DMS153 treated with DMSO at 0.1 percent for 48 hours (cell line): ENCODE measurements at regions not wholly inside any gene's neighbourhood (a gene's known extent, or its start where the extent isn't known, plus 50 kb on each side); places are given as distances from the start of the nearest gene placed in this dataset.

Source experiments
- DNase-seq: peaks from one replicate; lab custom pipeline; 2025; ENCODE audit not compliant: unreplicated experiment; lab: John Stamatoyannopoulos, UW

DNA sequence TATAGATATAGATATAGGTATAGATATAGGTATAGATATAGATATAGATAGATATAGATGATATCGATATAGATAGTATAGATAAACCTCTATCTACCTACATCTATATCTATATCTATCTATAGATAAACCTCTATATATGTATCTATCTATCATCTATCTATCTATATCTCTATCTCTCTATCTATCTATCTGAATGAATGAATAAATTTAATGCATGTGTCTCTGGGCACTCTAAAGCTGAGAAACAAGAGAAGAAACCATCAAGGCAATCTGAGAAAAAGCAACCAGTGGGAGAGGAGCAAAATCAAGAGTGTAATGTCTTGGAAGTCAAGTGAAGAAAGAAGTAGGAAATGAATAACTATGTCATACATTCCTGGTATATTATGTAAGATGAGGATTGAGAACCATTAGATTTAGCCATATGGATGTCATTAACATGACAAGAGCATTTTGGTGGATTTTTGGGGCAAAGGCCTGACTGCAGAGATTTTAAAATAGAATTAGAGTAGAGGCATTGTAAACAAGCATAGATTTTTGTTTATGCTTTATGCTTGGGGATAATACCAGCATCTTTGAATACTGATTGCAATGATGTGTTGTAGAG, 1262.7 kb upstream of the MIR17HG start:
- no peak for DNase-seq

DNA sequence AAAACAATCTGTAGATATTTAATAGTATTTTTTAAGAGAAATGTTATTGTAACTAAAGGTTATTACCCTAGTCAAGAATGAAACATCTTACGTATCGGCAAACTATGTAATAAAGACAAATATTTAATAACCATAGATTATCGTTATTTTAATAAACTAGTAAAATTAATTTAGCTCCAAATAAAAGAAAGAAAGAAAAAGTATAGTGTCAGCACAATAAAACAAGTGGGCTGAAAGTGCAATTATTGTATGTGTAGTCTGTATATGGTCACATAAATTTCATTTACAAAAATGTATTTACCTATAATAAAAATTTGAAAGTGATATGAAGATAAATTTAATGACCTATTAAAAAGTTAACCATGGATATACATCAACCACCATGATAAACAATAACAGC, 1258.4 kb upstream of the MIR17HG start:
- no peak for DNase-seq

DNA sequence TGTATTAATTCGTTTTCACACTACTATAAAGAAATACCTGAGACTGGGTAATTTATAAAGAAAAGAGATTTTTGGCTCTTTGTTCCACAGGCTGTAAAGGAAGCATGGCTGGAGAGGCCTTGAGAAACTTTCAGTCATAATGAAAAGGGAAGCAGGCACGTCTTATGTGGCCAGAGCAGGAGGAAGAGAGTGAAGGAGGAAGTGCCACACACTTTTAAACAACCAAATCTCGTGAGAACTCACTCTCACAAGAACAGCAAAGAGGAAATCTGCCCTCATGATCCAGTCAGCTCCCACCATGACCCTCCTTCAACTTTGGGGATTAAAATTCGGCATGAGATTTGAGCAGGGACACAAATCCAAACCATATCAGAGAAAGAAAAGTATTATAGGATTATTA, 1255.9 kb upstream of the MIR17HG start:
- no peak for DNase-seq

DNA sequence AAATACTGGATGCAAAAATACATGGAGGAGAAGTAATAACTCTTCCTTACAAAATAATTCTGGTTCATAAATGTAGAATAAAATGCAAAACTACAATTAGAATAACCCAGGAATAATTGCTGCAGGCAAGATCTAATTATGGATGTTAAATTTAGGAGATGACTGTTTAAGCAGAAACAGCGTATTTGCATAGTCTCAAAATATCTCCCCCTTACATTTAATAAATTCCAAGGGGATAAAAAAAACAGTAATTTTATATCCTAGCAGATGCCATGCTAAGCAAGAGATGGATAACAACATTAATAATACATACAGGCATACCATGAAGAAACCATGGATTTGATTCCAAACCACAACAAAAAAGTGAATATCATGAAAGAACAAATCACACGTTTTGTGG, 1253.1 kb upstream of the MIR17HG start:
- DNase-seq: no peak

DNA sequence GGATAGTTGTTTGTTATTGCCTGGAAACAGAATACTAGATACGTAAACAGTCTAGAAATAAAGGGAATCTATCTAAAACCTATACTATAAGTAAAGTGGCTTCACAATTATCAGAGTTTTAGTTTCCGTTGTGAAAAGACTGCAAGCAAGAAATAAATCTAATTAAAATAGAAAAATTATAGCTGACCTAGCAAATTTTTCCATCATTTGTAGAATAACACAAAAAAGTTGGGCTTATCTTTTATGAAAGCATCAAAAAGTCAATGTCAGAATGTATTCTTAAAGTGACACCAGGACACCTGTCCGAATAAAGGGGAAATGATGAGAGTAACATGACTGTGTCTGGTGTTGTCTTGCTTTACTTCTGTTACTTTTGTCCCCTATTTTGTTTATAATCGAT, 1248.9 kb upstream of the MIR17HG start:
- DNase-seq: no peak

DNA sequence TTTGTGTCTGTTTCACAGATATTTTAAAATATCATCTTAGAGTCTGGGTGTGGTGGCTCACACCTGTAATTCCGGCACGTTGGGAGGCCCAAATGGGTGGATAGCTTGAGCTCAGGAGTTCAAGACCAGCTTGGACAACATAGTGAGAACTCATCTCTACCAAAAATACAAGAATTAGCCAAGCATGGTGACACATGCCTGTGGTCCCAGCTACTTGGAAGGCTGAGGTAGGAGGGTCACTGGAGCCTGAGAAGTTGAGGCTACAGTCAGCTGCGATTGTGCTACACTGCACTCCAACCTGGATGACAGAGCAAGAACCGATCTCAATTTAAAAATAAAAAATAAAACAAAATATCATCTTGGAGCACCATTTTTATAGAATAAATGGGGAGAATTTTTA, 1247.6 kb upstream of the MIR17HG start:
- no peak for DNase-seq

DNA sequence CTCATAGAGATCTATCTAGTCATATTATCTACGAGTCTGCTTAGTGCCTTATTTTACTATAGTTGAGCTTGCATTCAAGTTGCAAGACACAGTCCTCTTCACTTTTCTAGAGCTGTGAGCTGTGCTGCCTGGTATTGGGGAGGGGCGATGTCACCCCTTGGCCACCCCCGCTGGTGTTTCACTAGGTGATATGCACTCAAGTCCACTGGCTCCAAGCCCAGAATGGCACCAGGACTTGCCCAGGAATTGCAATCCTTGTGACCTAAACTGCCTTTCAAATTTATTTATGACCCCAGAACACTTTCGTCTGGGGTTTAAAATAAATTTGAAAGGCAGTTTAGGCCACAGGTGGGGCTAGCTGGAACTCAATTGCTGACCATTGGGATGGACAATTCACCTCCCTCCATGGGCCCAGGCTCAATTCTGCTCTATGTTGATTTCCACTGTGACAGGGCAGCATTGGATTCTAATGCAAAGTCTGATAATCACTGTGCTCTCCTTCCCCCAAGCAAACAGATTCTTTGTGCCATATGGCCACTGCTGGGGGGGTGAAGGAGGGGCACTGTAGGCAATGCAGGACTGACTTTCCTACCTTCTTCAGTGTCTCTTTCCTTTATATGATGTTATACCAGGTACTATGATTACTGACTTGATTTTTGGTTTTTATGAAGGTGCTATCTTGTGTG, 1244.2 kb upstream of the MIR17HG start:
- no peak for DNase-seq

DNA sequence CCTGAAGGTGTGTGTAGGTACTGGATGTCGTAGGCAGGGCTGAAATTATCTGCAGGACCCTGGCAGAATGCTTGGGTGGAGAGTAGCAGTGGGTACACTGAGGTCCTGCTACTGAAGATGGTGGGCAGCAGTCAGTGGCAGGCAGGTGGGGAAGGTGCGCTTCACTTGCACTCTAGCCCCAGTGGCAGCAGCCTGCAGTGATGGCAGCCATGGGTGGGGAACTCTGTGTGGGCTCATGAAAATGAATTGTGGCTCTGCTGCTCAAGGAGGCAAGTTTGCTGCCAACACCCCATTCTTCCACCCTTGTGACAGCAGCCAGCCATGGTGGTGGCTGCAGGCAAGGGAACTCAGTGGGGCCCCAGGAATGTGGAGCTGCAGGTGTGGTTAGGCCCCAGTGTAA, 1242.7 kb upstream of the MIR17HG start:
- DNase-seq: no peak

DNA sequence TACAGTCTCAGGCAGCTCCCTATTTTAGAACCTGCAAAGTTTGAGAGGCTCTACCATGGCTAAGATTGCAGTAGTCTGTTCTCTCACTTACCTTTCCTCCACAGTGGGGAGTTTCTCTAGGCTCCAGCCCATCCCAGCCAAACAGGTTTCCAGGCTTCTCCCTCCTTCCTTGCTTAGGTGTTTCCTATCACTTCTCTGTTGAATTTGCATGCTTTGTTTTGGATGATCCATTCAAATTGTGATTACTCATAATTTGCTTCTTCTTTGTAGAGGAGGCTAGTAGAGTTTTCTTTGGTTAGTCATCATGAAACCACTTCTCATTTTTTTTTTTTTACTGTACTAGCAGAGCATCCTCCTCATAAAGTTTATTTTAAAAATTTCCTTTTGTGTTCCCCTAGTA, 1242.2 kb upstream of the MIR17HG start:
- DNase-seq: no peak

DNA sequence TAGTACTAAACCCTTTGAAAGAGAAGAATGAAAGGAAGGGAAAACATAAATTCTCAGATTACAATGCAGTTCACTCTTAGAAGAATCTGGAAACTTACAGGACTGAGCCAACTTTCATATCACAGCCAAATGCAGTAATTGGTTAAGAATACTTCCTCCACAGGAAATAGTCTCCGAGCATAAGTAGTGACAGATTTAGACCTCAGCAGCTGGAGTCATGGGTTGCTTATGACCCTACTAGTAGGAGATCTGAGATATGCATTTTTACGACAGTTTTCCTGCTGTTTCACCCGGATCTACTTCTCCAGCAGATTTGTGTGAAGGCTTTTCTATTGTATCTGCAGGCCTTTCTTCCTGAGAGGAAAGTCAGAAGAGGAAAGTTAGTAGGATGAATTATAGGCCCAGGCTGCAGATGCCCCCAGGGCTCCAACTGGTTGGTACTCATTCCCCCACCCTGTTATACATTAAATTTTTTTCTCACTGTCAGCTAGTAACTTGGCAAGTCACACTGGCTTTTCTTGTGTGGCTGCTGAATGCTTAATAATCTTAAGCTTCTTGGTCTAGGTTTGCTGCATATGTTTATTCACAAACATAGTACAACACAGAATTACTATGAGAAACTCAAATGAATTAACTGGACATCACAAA, 1241.5 kb upstream of the MIR17HG start:
- no peak for DNase-seq

DNA sequence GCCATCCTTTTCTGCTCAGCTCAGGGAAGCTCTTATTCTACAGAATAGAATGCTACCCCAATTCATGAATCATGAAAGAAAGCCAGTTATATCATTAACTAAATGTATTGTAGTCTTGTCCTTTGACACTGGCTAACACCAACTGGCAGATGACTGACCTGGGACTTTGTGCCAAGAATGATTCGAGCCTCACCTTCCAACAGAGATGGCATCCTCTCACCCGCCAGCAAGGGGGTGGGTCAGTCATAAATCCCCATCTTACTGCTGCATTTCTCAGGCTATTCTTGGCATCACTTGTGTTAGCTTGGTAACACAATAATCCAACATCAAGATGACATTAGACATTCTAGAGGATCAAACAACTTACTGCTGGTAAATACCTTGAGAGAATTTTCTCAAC, 1239.8 kb upstream of the MIR17HG start:
- DNase-seq: no peak

DNA sequence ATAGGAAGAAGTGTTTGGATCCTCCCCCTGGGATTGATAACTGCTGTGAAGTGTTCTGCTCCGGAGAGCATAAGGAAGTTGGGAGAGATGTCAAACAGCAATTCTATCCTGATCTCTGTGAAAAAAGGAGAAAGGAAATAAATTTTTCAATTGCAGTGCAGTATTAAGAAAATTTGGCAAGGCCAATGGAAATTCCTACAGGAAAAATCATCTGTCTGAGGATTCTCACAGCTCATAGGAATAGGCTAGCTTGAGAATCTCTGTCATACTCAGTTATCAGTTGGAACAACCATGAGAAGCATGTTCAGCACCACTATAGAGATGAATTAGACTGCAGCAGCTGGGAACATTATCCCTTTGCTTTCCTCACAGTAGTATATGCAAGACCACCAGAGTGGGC, 1238.9 kb upstream of the MIR17HG start:
- no peak for DNase-seq

DNA sequence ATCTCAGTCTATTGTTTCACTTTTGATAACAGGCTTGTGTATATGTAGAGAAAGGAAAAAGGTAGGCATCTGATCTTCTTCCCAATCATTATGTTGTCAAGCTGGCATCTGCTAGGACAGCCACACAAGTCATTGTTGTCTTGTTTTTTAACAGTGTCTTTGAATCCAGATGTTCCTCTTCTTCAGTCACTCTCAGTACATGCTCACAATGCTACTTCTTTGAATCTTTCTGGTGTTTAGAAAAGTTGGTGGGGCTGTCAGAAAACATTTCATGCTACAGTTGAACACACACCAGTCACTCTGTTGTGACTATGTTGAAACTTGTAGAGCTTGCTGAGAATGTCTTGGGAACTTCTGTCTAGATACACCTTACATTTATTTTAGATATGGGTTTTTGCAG, 1231.4 kb upstream of the MIR17HG start:
- no peak for DNase-seq

DNA sequence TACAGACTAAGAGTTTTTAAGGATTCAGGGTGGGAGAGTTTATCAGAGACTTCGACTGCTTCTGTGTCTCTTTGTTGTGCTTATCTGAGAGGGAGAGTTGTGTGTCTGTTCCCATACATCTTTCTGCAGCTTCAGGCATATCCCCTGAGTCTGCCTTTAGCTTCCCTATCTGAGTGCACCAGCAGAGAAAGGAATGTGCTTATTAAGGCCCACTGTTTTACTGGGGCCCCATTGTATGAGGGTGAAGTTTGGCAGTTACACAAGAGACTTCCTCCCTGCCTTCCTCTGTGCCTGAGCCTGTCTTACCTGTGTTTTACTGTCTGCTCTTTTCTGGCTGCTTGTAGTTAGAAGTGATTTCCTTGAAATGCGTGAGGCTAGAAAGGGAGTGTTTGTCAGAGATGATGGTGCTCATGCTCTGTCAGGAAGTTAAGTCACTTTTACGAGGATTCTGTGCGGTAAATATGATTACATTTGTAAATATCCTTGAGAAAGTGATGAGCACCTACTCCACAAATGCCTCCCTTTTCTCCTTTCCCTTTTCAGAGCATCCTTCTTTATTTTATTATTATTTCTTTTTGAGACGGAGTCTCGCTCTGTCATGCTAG, 1228.9 kb upstream of the MIR17HG start:
- DNase-seq: no peak

DNA sequence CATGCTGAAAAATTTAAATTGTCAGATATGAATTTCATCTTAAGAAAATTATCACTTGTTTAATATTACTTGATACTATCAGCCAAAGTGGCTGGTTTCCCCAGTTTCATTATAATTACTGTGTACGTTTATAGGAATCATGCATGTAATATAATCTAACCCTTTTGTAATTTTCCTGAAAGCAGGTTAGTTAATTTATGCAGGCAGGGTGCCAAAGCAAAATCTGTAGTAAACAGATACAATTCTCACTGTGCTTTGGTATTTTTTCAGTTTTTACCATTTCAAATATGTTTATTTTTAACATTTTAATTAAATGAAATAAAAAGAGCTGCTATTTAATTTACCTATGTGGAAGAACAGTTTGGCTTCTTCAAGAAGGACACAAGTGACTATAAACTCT, 1227.5 kb upstream of the MIR17HG start:
- no peak for DNase-seq

DNA sequence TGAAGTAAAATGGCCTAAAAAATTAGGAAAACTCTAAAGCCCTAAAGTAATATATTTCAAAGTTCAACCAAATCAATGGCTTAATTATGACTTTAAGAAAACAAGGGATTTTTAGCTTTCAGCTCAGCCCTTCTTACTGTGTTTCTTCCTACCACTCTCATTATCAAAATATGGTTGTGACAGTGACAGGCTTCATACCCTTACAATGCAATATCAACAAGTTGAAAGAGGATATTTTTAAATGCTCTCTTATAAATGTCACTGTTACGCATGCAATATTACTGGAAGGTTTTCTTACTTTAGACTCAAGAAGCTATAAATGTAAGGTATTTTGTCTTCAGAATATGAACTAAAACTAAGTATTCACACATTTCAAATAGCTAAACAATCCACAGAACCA, 1225.7 kb upstream of the MIR17HG start:
- DNase-seq: no peak

DNA sequence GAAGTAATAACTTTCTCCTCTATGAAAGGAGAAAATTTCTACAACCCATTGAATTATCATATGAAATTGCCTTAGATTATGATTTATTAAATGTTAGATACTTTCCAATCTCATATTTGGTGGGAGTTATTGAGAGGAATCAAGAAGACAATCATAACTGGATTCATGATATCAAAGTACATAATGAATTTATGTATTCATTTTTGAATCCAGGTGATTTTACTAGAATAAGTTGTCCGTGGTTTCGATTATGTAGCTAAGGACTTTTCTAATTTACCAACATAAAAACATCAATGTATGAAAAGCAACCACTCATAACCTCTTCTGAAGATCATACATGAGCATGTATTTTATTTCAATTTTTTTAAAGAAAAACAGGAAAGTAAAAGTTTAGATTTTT, 1225.0 kb upstream of the MIR17HG start:
- DNase-seq: no peak

DNA sequence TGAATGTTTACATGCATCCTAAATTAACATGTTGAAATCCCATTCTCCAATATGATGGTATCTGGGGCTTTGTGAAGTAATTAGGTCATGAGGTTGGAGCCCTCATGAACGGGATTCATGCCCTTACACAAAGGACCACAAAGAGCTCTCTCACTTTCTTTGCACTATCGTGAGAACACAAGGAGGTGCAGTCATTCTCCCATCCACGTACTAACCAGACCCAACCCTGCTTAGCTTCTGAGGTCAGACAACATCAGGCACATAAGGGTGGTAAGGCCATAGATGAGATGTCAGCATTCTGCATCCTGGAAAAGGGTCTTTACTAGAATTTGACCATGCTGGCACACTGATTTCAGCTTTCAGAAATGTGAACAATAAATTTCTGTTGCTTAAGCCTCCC, 1211.9 kb upstream of the MIR17HG start:
- no peak for DNase-seq

DNA sequence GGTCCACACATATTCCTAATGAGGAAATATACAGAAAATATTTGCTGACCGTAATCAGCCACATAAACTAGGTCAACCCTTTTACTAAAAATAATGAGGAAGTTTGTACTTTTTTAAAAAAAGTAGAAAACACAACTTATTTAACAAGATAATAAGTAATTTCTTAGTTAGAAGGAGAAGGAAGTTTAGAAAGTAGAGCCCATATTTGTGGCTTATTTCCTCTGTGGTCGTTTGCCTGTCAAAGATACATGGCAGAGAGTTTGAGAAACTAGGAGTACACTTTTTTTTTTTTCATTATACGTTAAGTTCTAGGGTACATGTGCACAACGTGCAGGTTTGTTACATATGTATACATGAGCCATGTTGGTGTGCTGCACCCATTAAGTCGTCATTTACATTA, 1205.2 kb upstream of the MIR17HG start:
- DNase-seq: no peak

DNA sequence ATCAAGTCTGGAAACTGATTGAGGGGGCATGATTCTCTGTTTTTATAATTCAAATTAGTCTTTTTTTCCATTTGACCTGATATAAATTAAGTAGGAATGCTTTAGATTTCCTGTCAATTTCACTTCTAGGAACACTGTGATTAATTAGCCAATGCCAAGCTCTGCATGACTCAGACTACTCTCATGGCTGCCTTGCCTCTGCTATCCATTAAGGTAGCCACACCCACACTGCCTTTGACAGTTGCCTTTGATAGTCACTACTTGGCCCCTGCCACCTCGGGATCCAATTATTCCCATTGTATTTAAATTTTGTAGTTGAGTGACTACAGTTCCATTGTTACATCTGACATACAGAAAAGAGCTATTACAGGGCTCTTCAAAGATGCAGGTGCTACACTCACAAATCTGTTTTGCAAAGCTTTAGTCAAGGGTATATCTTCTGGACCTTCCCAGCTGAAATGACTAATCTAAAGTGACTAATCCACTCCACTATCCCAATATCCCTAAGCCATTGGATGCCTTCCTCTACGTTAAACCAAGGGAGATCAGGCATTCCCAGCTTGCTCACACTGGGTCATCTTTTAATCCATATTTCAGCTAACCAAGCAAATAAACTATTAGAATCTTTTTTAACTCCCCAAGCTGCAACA, 1193.1 kb upstream of the MIR17HG start:
- no peak for DNase-seq

DNA sequence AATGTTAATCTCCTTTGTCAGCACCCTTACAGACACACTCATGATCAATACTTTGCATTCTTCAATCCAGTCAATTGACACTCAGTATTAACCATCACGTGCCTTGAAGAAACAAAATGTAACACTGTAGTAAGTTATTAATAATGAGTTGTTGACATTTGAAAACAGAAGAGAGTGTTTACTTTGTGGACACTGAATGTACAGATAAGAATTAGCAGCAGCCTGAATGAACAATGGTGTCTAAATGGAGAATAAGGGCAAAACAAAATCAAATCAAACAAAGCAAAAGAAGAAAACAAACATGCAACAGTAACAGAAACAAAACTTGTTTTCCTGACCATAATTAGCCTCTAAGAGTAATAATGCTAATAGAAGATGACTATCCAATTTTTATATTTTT, 1191.1 kb upstream of the MIR17HG start:
- no peak for DNase-seq

DNA sequence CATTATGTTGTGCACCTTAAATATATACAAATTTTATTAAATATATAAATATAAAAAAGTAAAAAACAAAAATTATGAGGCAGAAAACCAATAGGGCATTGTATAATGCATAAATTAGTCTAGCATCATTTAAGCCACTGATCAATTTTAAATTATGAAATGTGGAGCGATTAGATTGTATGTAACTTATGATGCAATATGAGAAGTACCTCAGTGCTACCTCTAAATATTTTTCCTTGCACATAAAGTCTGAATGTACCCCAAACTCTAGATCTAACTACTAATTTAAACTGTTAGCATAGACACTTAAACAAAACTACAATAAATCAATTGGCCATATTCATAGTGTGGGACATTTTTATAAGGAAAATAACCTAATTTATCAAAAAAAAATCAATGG, 1178.5 kb upstream of the MIR17HG start:
- no peak for DNase-seq
